PC-9 (cell line): ENCODE measurements at regions not wholly inside any gene's neighbourhood (a gene's known extent, or its start where the extent isn't known, plus 50 kb on each side); places are given as distances from the start of the nearest gene placed in this dataset.

ENCODE experiments used
- EZH2 ChIP-seq: fragments of 200-600 bp; sonication (generic); IDR thresholded peaks from 2 replicates; pipeline ENCODE4 v1.8.0; 2017; ENCODE audit warnings: antibody characterized with exemption, low read depth
- TF ChIP-seq, protein P1 (sequence below): fragments of 200-600 bp; sonication (generic); conservative IDR thresholded peaks from 2 replicates; pipeline ENCODE4 v1.6.1; 2017; ENCODE audit warnings: mixed run types, antibody characterized with exemption, mild to moderate bottlenecking, moderate library complexity

DNA sequence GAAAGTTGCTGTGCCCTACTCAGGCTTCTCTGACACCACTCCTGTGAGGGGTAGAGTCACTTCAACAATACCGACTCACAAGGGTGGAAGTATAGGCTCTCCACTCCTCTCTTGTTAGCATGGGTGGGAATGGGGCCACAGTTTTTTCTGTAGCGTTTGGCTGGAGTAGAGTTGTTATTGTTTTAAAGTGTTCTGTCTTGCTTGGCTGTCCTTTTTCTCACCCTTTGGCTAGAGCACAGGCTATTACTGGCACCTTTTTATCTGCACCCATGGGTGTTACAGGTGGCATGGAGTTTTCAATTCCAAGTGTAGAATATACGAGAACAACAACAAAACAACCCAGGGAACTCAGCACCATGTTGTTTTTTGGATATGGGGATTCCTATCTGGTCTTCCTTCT, 74.3 kb upstream of the CD5L start:
- TF ChIP-seq, protein P1, sequence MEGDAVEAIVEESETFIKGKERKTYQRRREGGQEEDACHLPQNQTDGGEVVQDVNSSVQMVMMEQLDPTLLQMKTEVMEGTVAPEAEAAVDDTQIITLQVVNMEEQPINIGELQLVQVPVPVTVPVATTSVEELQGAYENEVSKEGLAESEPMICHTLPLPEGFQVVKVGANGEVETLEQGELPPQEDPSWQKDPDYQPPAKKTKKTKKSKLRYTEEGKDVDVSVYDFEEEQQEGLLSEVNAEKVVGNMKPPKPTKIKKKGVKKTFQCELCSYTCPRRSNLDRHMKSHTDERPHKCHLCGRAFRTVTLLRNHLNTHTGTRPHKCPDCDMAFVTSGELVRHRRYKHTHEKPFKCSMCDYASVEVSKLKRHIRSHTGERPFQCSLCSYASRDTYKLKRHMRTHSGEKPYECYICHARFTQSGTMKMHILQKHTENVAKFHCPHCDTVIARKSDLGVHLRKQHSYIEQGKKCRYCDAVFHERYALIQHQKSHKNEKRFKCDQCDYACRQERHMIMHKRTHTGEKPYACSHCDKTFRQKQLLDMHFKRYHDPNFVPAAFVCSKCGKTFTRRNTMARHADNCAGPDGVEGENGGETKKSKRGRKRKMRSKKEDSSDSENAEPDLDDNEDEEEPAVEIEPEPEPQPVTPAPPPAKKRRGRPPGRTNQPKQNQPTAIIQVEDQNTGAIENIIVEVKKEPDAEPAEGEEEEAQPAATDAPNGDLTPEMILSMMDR, result no peak
- no peak for TF ChIP-seq EZH2
